IMR-90 (cell line): ENCODE measurements at regions not wholly inside any gene's neighbourhood (a gene's known extent, or its start where the extent isn't known, plus 50 kb on each side); places are given as distances from the start of the nearest gene placed in this dataset.

Source experiments
- ATAC-seq: fragments of 200-7000 bp; cut with Tn5 transposase; 2 replicates; pipeline ENCODE4 v1.9.1; 2020; ENCODE audit warnings: low read depth, mild to moderate bottlenecking, moderate library complexity
- BruUV-seq: library from RNA; stranded (reverse); fragments of 400-500 nt; replicated peaks from 2 replicates; lab custom pipeline; 2021; lab: Mats Ljungman, UMichigan
- CTCF ChIA-PET: fragments of 300-600 bp; formaldehyde crosslinking; extraction: SDS; loops from one replicate; lab custom pipeline; 2021; ENCODE audit warnings: antibody characterized with exemption; lab: Yijun Ruan, JAX
- POLR2A ChIA-PET: fragments of 300-600 bp; sonication (Branson Sonifier 250); formaldehyde crosslinking; loops from one replicate; lab custom pipeline; 2022; ENCODE audit warnings: antibody characterized with exemption; ENCODE audit not compliant: unreplicated experiment; lab: Charles Lee
- DNase-seq: peaks from one replicate; pipeline ENCODE4 v3.0.0; 2013
- H2AFZ ChIP-seq: replicated peaks from 2 replicates; pipeline ENCODE3; 2013; ENCODE audit warnings: low read length, mild to moderate bottlenecking; ENCODE audit not compliant: poor library complexity
- H2AK5ac ChIP-seq: 2 replicates; pipeline ENCODE4 v1.6.1; 2013; ENCODE audit warnings: low read depth, low read length, inconsistent platforms
- H2AK9ac ChIP-seq: replicated peaks from 2 replicates; pipeline ENCODE3; 2013; ENCODE audit warnings: mild to moderate bottlenecking, low read depth, low read length, moderate library complexity; ENCODE audit not compliant: poor library complexity
- H2BK120ac ChIP-seq: 2 replicates; pipeline ENCODE4 v1.6.1; 2013; ENCODE audit warnings: low read depth, low read length, inconsistent platforms
- H2BK15ac ChIP-seq: 3 replicates; pipeline ENCODE4 v1.6.1; 2013; ENCODE audit warnings: low read depth, low read length, inconsistent platforms
- H2BK20ac ChIP-seq: 2 replicates; pipeline ENCODE4 v1.6.1; 2013; ENCODE audit warnings: low read depth, mild to moderate bottlenecking, inconsistent platforms, low read length, moderate library complexity
- H2BK5ac ChIP-seq: 2 replicates; pipeline ENCODE4 v1.6.1; 2013; ENCODE audit warnings: mild to moderate bottlenecking, low read depth, low read length, inconsistent platforms; ENCODE audit not compliant: poor library complexity, severe bottlenecking
- H3K14ac ChIP-seq: replicated peaks from 2 replicates; pipeline ENCODE4 v1.6.1; 2013; ENCODE audit warnings: low read depth, low read length, inconsistent platforms
- H3K18ac ChIP-seq: 2 replicates; pipeline ENCODE4 v1.6.1; 2013; ENCODE audit warnings: low read depth, low read length, control low read depth
- H3K23ac ChIP-seq: 2 replicates; pipeline ENCODE4 v1.6.1; 2013; ENCODE audit warnings: low read depth, low read length, inconsistent platforms
- H3K27ac ChIP-seq: 2 replicates; pipeline ENCODE4 v1.5.1; 2013; ENCODE audit warnings: mild to moderate bottlenecking, control low read depth, low read length; ENCODE audit not compliant: insufficient read depth
- H3K27me3 ChIP-seq: 2 replicates; pipeline ENCODE4 v1.6.1; 2013; ENCODE audit warnings: low read length; ENCODE audit not compliant: control insufficient read depth, insufficient read depth
- H3K36me3 ChIP-seq: 2 replicates; pipeline ENCODE4 v1.6.1; 2013; ENCODE audit warnings: low read length, mixed read lengths; ENCODE audit not compliant: control insufficient read depth, insufficient read depth
- H3K4ac ChIP-seq: 2 replicates; pipeline ENCODE4 v1.6.1; 2013; ENCODE audit warnings: low read depth, low read length, inconsistent platforms
- H3K4me1 ChIP-seq: 2 replicates; pipeline ENCODE4 v1.6.1; 2013; ENCODE audit warnings: low read length, mixed read lengths; ENCODE audit not compliant: control insufficient read depth, insufficient read depth
- H3K4me2 ChIP-seq: 2 replicates; pipeline ENCODE4 v1.6.1; 2013; ENCODE audit warnings: low read depth, mild to moderate bottlenecking, control low read depth, low read length, moderate library complexity
- H3K4me3 ChIP-seq: 2 replicates; pipeline ENCODE4 v1.5.1; 2013; ENCODE audit warnings: low read depth, mild to moderate bottlenecking, control low read depth, low read length, moderate library complexity; ENCODE audit not compliant: insufficient read depth
- H3K56ac ChIP-seq: 2 replicates; pipeline ENCODE4 v1.6.1; 2013; ENCODE audit warnings: low read length, inconsistent platforms; ENCODE audit not compliant: insufficient read depth; ENCODE audit errors: extremely low read depth
- H3K79me1 ChIP-seq, 2 experiments: 2 replicates each; pipeline ENCODE4 v1.6.1; 2013; ENCODE audit warnings: low read length in 2 of 2, inconsistent platforms in 1 of 2, low read depth in 1 of 2
- H3K9ac ChIP-seq: 2 replicates; pipeline ENCODE4 v1.6.1; 2013; ENCODE audit warnings: low read depth, low read length, control low read depth
- H3K9me1 ChIP-seq: 2 replicates; pipeline ENCODE4 v1.6.1; 2013; ENCODE audit warnings: low read length, inconsistent platforms; ENCODE audit not compliant: insufficient read depth
- H3K9me3 ChIP-seq: 2 replicates; pipeline ENCODE4 v1.6.1; 2013; ENCODE audit warnings: low read length; ENCODE audit not compliant: control insufficient read depth, insufficient read depth
- H4K20me1 ChIP-seq: 2 replicates; pipeline ENCODE4 v1.6.1; 2013; ENCODE audit warnings: low read length, inconsistent platforms; ENCODE audit not compliant: insufficient read depth
- H4K5ac ChIP-seq: 2 replicates; pipeline ENCODE4 v1.6.1; 2013; ENCODE audit warnings: mild to moderate bottlenecking, low read depth, low read length, control low read depth
- H4K8ac ChIP-seq, 2 experiments: 2 replicates each; pipeline ENCODE4 v1.6.1; 2013; ENCODE audit warnings: low read depth in 2 of 2, low read length in 2 of 2, control low read depth in 1 of 2, inconsistent platforms in 1 of 2
- H4K91ac ChIP-seq: 2 replicates; pipeline ENCODE4 v1.6.1; 2013; ENCODE audit warnings: low read depth, low read length, inconsistent platforms; ENCODE audit not compliant: insufficient read depth
- BHLHE40 ChIP-seq: fragments of 150-350 bp; IDR thresholded peaks from 2 replicates; pipeline ENCODE4 v1.6.1; 2016; ENCODE audit warnings: mild to moderate bottlenecking, low read depth, low read length
- ELK1 ChIP-seq: fragments of 150-350 bp; IDR thresholded peaks from 2 replicates; pipeline ENCODE4 v1.6.1; 2016; ENCODE audit warnings: low read depth, mild to moderate bottlenecking, low read length, moderate library complexity, borderline replicate concordance
- MAZ ChIP-seq: IDR thresholded peaks from 2 replicates; pipeline ENCODE4 v1.6.1; 2012; ENCODE audit warnings: low read depth, mild to moderate bottlenecking, low read length, improper control_type of control experiment, moderate library complexity, borderline replicate concordance
- NFE2L2 ChIP-seq: fragments of 150-350 bp; IDR thresholded peaks from 2 replicates; pipeline ENCODE4 v1.6.1; 2016; ENCODE audit warnings: low read depth, mild to moderate bottlenecking, low read length
- POLR2A ChIP-seq: IDR thresholded peaks from 2 replicates; pipeline ENCODE4 v1.6.1; 2012; ENCODE audit warnings: mild to moderate bottlenecking, low read depth, low read length
- RCOR1 ChIP-seq: IDR thresholded peaks from 2 replicates; pipeline ENCODE4 v1.6.1; 2012; ENCODE audit warnings: mild to moderate bottlenecking, low read length, improper control_type of control experiment; ENCODE audit not compliant: insufficient replicate concordance
- USF2 ChIP-seq: fragments of 150-350 bp; IDR thresholded peaks from 2 replicates; pipeline ENCODE4 v1.6.1; 2017; ENCODE audit warnings: mild to moderate bottlenecking, antibody characterized with exemption, low read length, low read depth
- WGBS, 2 experiments: methylation state at CpG; one replicate each; pipeline versions ENCODE4 v1.1.5 to v1.1.7; 2013; ENCODE audit warnings: missing lambda C conversion rate in 2 of 2; ENCODE audit not compliant: insufficient read length in 1 of 2; ENCODE audit errors: extremely low coverage in 2 of 2; 5-methylcytosine and 5-hydroxymethylcytosine counted together
- dilution Hi-C: fragments of 300-500 bp; cut with HindIII; formaldehyde crosslinking; loops from one replicate; pipeline ENCODE4 v1.14.3; 2018; ENCODE audit warnings: low sequenced_read_pairs; ENCODE audit not compliant: unreplicated experiment
- in situ Hi-C: fragments of 300-500 bp; cut with MboI; formaldehyde crosslinking; loops from 3 replicates; pipeline ENCODE4 v1.14.3; 2019; ENCODE audit warnings: low sequenced_read_pairs, inconsistent platforms, mixed read lengths
- intact Hi-C: fragments of 100-400 bp; cut with micrococcal nuclease; formaldehyde crosslinking; loops from 2 replicates; pipeline ENCODE4 v1.10.0; 2022
- TF ChIP-seq, protein P1 (sequence below): conservative IDR thresholded peaks from 2 replicates; pipeline ENCODE4 v1.5.1; 2012; ENCODE audit warnings: mild to moderate bottlenecking, low read depth, low read length, improper control_type of control experiment

DNA sequence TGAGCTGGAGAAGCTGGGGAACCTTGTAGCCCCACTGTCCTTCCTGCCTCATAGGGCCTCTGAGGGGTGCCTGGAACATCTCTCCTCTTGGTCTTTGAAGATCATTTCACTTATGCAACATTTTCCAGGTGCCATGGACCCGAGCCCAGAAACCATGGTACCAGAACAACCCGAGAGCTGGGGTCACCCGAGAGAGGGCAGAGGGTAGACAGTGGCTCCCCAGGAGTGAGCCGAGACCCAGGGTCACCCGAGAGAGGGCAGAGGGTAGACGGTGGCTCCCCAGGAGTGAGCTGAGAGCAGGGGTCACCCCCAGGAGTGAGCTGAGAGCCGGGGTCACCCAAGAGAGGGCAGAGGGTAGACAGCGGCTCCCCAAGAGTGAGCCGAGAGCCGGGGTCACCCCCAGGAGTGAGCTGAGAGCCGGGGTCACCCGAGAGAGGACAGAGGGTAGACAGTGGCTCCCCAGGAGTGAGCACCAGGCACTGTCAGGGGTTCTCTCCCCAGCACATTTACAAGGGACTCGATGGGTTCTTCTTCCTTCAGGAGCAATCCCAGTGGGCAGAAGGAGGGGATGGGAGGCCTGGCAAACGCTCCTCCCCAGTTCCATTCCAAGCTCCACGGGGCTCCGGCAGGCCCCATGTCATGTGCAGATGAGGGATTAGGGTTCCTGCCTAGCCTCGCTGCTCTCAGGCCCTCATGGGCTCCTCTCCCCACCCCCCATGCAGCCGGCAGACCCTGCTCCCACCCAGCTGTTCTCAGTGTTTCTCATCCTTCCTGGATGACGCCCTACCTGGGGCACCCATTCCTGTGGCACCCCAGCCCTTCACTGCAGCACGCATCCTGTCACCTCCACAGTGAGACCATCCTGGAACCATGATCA lies 163.5 kb downstream of the RTP5 start:
- no peak overlapping the region for H3K9ac ChIP-seq
- H3K36me3 ChIP-seq: no peaks in the 10 kb centered on the region
- H4K5ac ChIP-seq: no peak overlapping the region
- no TSS peak for BruUV-seq
- H3K27ac ChIP-seq: no peak overlapping the region
- H3K9me1 ChIP-seq: peaks cover 7% of the 10 kb centered on the region; the same call in 1 of the 2 replicates
- peaks cover 82% of the 10 kb centered on the region for H3K27me3 ChIP-seq
- ChIA-PET CTCF (no interaction called here), POLR2A (no interaction called here)
- H3K4me3 ChIP-seq: no peak overlapping the region
- no peak overlapping the region for H4K8ac ChIP-seq
- WGBS, 2 experiments: 92% methylated on average over 4 of the region's 20 CpGs; no CpG with 5 or more reads in 1 of the 2 experiments
- no peak overlapping the region for H2BK5ac ChIP-seq
- TF ChIP-seq ELK1: no peak
- TF ChIP-seq RCOR1: no peak
- TF ChIP-seq, protein P1, sequence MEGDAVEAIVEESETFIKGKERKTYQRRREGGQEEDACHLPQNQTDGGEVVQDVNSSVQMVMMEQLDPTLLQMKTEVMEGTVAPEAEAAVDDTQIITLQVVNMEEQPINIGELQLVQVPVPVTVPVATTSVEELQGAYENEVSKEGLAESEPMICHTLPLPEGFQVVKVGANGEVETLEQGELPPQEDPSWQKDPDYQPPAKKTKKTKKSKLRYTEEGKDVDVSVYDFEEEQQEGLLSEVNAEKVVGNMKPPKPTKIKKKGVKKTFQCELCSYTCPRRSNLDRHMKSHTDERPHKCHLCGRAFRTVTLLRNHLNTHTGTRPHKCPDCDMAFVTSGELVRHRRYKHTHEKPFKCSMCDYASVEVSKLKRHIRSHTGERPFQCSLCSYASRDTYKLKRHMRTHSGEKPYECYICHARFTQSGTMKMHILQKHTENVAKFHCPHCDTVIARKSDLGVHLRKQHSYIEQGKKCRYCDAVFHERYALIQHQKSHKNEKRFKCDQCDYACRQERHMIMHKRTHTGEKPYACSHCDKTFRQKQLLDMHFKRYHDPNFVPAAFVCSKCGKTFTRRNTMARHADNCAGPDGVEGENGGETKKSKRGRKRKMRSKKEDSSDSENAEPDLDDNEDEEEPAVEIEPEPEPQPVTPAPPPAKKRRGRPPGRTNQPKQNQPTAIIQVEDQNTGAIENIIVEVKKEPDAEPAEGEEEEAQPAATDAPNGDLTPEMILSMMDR: no peak
- no peak for TF ChIP-seq BHLHE40
- TF ChIP-seq MAZ: no peak
- TF ChIP-seq POLR2A: no peak
- no peak for TF ChIP-seq USF2
- no peak for TF ChIP-seq NFE2L2
- peaks cover 8% of the 10 kb centered on the region; the same call in 1 of the 2 replicates for H3K4me1 ChIP-seq
- no peak overlapping the region for H2BK120ac ChIP-seq
- dilution Hi-C loops (no loop called here), intact Hi-C loops (no loop called here), in situ Hi-C loops (no loop called here)
- H3K79me1 ChIP-seq: no peaks in the 10 kb centered on the region
- peaks cover 2% of the 10 kb centered on the region; the same call in 1 of the 2 replicates for H3K9me3 ChIP-seq
- H2AK5ac ChIP-seq: 0 out of 2 replicates have a peak overlapping the region, but pooled peaks have one; percentile 54
- no peak overlapping the region for H2BK15ac ChIP-seq
- no peak overlapping the region for H3K14ac ChIP-seq
- peaks cover 13% of the 10 kb centered on the region for H4K20me1 ChIP-seq
- H2AK9ac ChIP-seq: no peak overlapping the region
- no peak for ATAC-seq
- no peak overlapping the region for H4K91ac ChIP-seq
- no peak for DNase-seq
- no peak overlapping the region for H3K56ac ChIP-seq
- no peak overlapping the region for H3K23ac ChIP-seq
- no peak overlapping the region for H3K18ac ChIP-seq
- no peak overlapping the region for H2AFZ ChIP-seq
- no peak overlapping the region for H2BK20ac ChIP-seq
- no peak overlapping the region for H3K4me2 ChIP-seq
- H3K4ac ChIP-seq: no peak overlapping the region
